Suprapubic skin (tissue), 4 donors: ENCODE measurements at regions not wholly inside any gene's neighbourhood (a gene's known extent, or its start where the extent isn't known, plus 50 kb on each side); places are given as distances from the start of the nearest gene placed in this dataset.
"Not testable (repeated sequence)": the region's sequence is repeated elsewhere in the genome, so short reads cannot be mapped to it uniquely, and the experiment has no call there.

Source experiments
- DNase-seq, 2 donors: peaks; one replicate each; pipeline ENCODE4 v3.0.0-alpha.2; 2019; ENCODE audit warnings: low spot score in 2 of 2
- H3K27ac ChIP-seq: fragments of 200-600 bp; sonication (generic); one replicate; pipeline ENCODE4 v1.5.1; 2019
- H3K27me3 ChIP-seq: fragments of 200-600 bp; sonication (generic); one replicate; pipeline ENCODE4 v1.5.1; 2019
- H3K36me3 ChIP-seq: fragments of 200-600 bp; sonication (generic); one replicate; pipeline ENCODE4 v1.5.1; 2019
- H3K4me1 ChIP-seq: fragments of 200-600 bp; sonication (generic); one replicate; pipeline ENCODE4 v1.5.1; 2019
- H3K4me3 ChIP-seq: fragments of 200-600 bp; sonication (generic); one replicate; pipeline ENCODE4 v1.5.1; 2019; ENCODE audit warnings: mild to moderate bottlenecking
- H3K9me3 ChIP-seq: fragments of 200-600 bp; sonication (generic); one replicate; pipeline ENCODE4 v1.5.1; 2019
- CTCF ChIP-seq, 2 donors: fragments of 200-600 bp in 1 of 2; fragments of 450-650 bp in 1 of 2; sonication (generic) in 1 of 2; IDR thresholded peaks; one replicate each; pipeline ENCODE4 v1.5.1; 2016 to 2019; ENCODE audit warnings: antibody characterized with exemption in 2 of 2, mild to moderate bottlenecking in 1 of 2, moderate library complexity in 1 of 2
- EP300 ChIP-seq: sonication (generic); formaldehyde crosslinking; IDR thresholded peaks from one replicate; pipeline ENCODE4 v1.6.1; 2017; ENCODE audit warnings: antibody characterized with exemption
- POLR2A ChIP-seq, 2 donors: fragments of 450-650 bp; IDR thresholded peaks; one replicate each; pipeline ENCODE4 v1.6.1; 2017; ENCODE audit warnings: antibody characterized with exemption in 2 of 2, mild to moderate bottlenecking in 2 of 2, moderate library complexity in 2 of 2
- POLR2AphosphoS5 ChIP-seq, 3 donors: sonication (generic); formaldehyde crosslinking; IDR thresholded peaks; one replicate each; pipeline ENCODE4 v1.6.1; 2017; ENCODE audit warnings: antibody characterized with exemption in 3 of 3
- WGBS: methylation state at CpG from one replicate; pipeline ENCODE4 v1.1.5; 2018; 5-methylcytosine and 5-hydroxymethylcytosine counted together

- 92% methylated on average over 5 of the region's 5 CpGs for WGBS
- TF ChIP-seq POLR2A (IDR thresholded peaks at IDR 0.05) (no peak), EP300 (no peak), CTCF (IDR thresholded peaks at IDR 0.05) (no peak), POLR2AphosphoS5 (IDR thresholded peaks at IDR 0.05) (no peak)
- no peak overlapping the region for H3K27ac ChIP-seq
- no peaks in the 10 kb centered on the region for H3K36me3 ChIP-seq
- H3K27me3 ChIP-seq = no peaks in the 10 kb centered on the region
- no peaks in the 10 kb centered on the region for H3K9me3 ChIP-seq
- DNase-seq = peak in 1 of 2 donors; percentile 26
- no peak overlapping the region for H3K4me3 ChIP-seq
- H3K4me1 ChIP-seq = no peaks in the 10 kb centered on the region
Measured at GRCh38 chr3:127440384-127440783, 150.1 kb downstream of the TPRA1 start.

GRCh38 chr3:127439621-127440020 is 150.9 kb downstream of the TPRA1 start:
- Histone ChIP-seq H3K27me3 (no peaks in the 10 kb centered on the region), H3K4me3 (no peak overlapping the region), H3K4me1 (no peaks in the 10 kb centered on the region), H3K9me3 (no peaks in the 10 kb centered on the region), H3K36me3 (no peaks in the 10 kb centered on the region), H3K27ac (no peak overlapping the region)
- TF ChIP-seq EP300 (no peak), POLR2A (IDR thresholded peaks at IDR 0.05) (no peak), POLR2AphosphoS5 (IDR thresholded peaks at IDR 0.05) (no peak)
- WGBS = 85% methylated on average over 4 of the region's 5 CpGs
- peak in 1 of 2 donors; percentile 40 for DNase-seq

GRCh38 chr3:127438951-127439350 is 151.1 kb upstream of the PRR20G start:
- Histone ChIP-seq H3K4me3 (no peak overlapping the region), H3K36me3 (no peaks in the 10 kb centered on the region), H3K4me1 (no peaks in the 10 kb centered on the region), H3K9me3 (no peaks in the 10 kb centered on the region), H3K27me3 (no peaks in the 10 kb centered on the region), H3K27ac (no peak overlapping the region)
- WGBS = 83% methylated on average over 3 of the region's 3 CpGs
- DNase-seq = peak in 1 of 2 donors; percentile 45
- no peak for TF ChIP-seq POLR2A (IDR thresholded peaks at IDR 0.05)
- TF ChIP-seq POLR2AphosphoS5 (IDR thresholded peaks at IDR 0.05) = no peak
- no peak for TF ChIP-seq EP300
- no peak for TF ChIP-seq CTCF (IDR thresholded peaks at IDR 0.05)

- WGBS = 90% methylated on average over 4 of the region's 4 CpGs
Measured at GRCh38 chr3:127438371-127438770, 150.5 kb upstream of the PRR20G start.

GRCh38 chr3:127435299-127435698 is 147.5 kb upstream of the PRR20G start:
- peaks cover 17% of the 10 kb centered on the region for H3K27me3 ChIP-seq
- not testable (repeated sequence) for H3K36me3 ChIP-seq, H3K4me3 ChIP-seq, H3K4me1 ChIP-seq, DNase-seq, H3K27ac ChIP-seq, H3K9me3 ChIP-seq
- 100% methylated on average over 2 of the region's 2 CpGs for WGBS

More at GRCh38 chr3:127438371-127438770, 150.5 kb upstream of the PRR20G start:
- Histone ChIP-seq H3K36me3 (no peaks in the 10 kb centered on the region), H3K27me3 (no peaks in the 10 kb centered on the region), H3K27ac (no peak overlapping the region), H3K4me1 (no peaks in the 10 kb centered on the region), H3K4me3 (no peak overlapping the region), H3K9me3 (no peaks in the 10 kb centered on the region)
- no peak for DNase-seq
- no peak for TF ChIP-seq CTCF (IDR thresholded peaks at IDR 0.05)
- TF ChIP-seq POLR2AphosphoS5 (IDR thresholded peaks at IDR 0.05) = no peak
- TF ChIP-seq POLR2A (IDR thresholded peaks at IDR 0.05) = no peak
- TF ChIP-seq EP300 = no peak

- Histone ChIP-seq H3K36me3 (no peaks in the 10 kb centered on the region), H3K9me3 (no peaks in the 10 kb centered on the region), H3K27ac (no peak overlapping the region), H3K4me3 (no peak overlapping the region), H3K27me3 (peaks cover 44% of the 10 kb centered on the region), H3K4me1 (no peaks in the 10 kb centered on the region)
- WGBS = 46% methylated on average over 6 of the region's 6 CpGs
- no peak for TF ChIP-seq POLR2AphosphoS5 (IDR thresholded peaks at IDR 0.05)
- DNase-seq = peak in 1 of 2 donors; percentile 9
Measured at GRCh38 chr3:127431066-127431465, 143.2 kb upstream of the PRR20G start.

GRCh38 chr3:127428344-127428997 is 140.6 kb upstream of the PRR20G start:
- H3K27ac ChIP-seq = no peak overlapping the region
- peaks cover 55% of the 10 kb centered on the region for H3K27me3 ChIP-seq
- 78% methylated on average over 2 of the region's 2 CpGs for WGBS
- no peaks in the 10 kb centered on the region for H3K4me1 ChIP-seq
- H3K9me3 ChIP-seq = no peaks in the 10 kb centered on the region
- H3K36me3 ChIP-seq = no peaks in the 10 kb centered on the region
- DNase-seq = peak in 1 of 2 donors; percentile 29
- H3K4me3 ChIP-seq = no peak overlapping the region
- TF ChIP-seq POLR2A (IDR thresholded peaks at IDR 0.05) = no peak
- no peak for TF ChIP-seq POLR2AphosphoS5 (IDR thresholded peaks at IDR 0.05)
- TF ChIP-seq EP300 = no peak
- TF ChIP-seq CTCF (IDR thresholded peaks at IDR 0.05) = no peak
